Stromal cell of bone marrow (primary cell): ENCODE measurements at regions not wholly inside any gene's neighbourhood (a gene's known extent, or its start where the extent isn't known, plus 50 kb on each side); places are given as distances from the start of the nearest gene placed in this dataset.

ENCODE experiments used
- DNase-seq: peaks from one replicate; pipeline ENCODE4 v3.0.0-alpha.2; 2012; ENCODE audit warnings: low read depth

DNA sequence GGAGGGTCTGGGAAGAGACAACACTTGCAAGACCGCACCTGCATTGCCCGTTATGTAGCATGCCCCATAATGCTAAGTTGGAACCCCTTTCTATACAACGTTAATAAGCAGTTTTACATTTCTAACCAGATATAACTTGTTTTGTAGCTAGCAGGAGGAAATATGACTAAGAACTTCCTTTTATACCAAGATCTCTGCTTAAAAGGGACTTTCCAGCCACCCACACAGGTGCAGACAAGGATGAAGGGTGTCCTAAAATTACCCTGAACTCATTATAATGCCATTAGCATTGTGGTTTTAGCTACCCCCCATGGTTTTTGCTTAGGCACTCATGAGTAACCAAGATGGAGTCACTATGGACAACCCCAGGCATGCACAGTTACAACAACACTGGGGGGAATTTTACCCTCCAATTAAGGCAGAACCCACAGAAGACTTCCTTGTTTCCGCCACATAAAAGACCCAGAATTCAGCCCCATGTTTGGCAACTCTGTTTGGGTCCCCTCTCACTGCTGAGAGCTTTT, 362.8 kb downstream of the CBLN2 start:
- no peak for DNase-seq

DNA sequence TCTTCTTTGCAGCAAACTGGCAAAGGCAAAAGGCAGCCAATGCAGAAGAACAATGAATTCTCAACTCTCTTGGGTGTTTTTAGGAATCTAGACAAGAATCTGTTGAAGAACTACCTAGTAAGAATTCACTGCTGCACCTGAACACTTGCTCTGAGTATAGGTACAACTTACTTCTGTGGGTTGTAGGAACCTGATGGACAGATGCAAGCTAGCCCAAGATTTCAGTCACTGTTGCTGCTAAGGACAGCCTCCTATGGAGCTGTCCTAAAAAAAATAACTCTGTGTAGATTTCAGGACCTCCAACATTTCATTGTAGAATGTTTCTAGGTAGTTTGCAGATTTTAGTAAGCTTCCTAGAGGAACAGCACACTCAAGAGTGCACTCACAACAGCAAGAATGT, 363.5 kb downstream of the CBLN2 start:
- no peak for DNase-seq

DNA sequence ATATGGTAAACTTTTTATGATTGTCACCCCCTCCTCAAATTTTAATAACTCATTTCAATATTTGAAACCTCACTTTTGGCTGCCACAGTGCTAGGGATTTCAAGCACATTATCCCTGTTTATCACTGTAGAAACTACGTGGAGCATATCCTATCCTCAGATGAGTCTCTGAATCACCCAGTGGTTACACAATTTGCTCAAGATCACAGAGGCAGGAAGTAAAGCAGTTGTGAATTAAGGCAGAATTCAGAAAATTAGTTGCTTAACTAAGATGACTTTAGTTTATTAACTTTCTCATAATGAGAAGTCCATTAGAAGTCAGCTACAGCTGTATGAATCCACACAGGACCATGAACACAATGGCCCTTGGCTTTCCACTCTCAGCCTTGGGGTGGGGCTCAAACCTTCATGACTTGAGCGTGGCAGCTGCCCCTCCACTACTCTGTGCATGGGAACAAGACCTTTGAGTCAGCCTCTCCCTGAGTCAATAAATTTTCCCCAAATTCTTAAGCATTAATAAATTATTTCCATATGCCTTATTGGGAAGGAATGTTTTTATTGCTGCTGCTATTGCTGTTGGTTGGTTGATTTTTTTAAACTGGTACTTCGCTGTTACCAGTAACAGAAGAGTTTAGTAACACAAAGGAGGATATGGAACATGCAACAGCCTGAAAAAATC, 369.0 kb downstream of the CBLN2 start:
- no peak for DNase-seq

DNA sequence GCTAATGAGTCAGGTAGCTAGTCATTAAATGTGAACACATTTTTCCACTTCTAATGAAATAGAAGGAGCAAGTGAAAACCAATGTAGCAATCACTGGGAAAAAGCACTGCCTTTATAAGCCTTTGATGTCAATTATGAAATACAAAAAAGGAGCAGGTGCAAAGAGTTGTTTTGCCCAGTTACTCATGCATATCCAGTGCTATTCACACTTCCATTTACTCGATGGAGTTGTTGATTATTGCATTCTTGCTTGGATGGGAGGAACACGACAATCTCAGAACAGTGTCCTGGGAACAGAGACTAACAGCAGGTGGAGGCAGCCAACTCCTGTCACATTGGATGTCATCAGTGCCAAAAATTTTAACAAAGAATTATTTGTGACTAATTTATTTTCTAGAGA, 372.5 kb downstream of the CBLN2 start:
- no peak for DNase-seq

DNA sequence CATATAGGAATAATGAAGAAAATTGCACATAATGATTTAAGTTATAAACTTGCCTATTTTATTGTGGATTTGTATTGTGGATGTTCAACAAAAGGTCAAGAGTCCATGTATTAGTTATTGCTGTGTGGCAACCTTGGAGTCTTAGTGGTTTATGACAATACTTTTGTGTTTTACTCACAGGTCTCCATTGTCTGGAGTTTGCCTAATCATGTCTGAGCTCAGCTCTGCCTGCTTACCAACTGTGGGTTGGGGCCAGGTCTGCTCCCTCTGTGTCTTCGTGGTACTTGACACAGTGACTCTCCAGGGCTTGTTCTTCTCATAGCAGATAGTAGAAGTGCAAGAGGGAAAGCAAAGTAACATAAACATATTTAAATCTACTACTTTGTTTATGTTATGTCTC, 382.5 kb downstream of the CBLN2 start:
- no peak for DNase-seq

DNA sequence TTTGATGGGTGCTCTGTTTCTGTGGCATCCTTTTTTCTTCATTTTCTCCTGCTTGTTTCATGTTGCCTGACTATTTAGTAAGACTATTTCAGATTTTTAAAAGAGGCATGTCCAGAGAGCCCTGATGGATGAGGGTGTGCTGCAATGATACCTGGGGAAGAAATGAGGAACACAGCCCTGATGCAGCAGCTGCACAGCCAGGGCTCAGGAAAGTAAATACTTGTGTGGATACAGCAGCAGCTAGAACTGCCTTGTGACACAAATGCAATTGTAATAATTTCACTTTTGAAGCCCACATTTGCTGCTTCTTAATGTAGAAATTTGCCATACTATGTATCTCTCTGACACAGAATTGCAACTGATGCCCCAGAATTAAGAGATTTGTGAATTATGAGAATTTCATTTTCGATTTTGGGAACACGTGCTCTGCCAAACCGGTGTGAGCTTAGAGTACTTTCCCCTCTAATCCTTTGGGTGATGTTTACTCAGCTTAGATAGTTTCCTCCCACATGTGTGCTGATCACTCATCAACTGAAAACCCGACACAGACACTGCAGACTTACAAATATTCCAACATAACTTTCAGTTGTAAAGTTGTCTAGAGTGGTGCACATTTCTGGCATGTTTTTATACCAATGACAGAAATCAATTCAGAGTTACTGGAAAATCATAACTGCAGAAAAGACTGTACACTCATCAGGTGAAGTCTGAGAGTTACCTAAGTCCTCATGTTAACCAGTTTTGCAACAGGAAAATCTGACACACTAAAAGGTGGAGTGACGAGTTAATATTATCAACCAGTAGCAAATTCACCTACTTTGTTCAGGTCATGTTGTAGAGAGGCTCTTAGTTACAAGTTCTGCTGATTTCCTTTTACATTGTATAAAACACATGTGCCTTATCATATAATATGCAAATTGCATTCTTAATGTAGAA, 383.4 kb downstream of the CBLN2 start:
- DNase-seq: no peak

DNA sequence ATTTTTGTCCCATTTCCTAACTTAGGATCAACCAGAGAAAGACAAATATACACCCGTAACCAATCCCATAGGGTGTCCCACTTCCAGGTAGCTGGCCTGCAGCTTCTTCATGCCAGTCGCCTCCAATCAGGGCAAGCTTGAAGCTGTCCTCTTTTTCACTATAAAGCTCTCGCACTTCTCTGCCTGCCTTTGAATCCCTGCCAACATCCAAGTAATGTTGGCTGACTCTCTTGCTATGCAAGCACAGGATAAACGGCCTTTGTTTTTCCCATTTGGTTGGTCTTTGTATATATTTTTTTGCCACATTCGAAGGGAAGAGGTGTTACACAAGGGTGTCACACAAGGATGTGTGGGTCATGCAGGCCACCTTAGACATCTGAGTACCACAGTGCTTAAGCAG, 388.8 kb downstream of the CBLN2 start:
- no peak for DNase-seq

DNA sequence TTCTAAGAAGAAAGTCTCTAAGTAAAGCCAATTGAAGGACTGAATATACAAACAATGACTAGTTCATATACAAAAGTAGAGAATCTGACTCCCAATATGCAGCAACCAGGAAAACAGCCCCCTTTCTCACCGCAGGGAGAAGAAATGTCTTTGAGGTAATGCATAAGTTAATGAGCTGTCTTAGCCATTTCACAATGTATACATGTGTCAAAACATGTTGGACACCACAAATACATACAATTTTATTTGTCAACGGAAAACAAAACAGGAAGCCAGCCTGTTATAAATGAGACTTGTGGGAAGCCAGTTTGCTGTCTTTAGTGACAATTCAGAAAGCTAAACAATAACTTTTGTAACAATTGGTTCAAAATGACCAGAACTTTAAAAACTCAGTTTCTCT, 389.2 kb downstream of the CBLN2 start:
- no peak for DNase-seq

DNA sequence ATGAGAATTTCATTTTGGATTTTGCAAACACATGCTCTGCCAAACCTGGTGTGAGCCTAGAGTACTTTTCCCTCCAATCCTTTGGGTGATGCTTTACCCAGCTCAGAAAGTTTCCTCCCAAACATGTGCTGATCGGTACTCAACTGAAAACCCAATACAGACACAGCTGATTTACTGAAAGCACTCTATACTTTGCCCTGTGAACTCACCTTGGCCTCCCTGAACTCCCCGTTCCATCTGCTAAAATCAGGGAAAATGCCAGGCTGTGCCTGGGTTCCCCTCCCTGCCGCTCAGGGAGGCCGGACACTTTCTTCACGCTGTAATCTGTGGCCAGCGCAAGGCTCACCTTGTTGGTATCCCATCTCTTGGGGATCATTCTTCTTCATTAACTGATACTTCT, 391.2 kb downstream of the CBLN2 start:
- DNase-seq: no peak

DNA sequence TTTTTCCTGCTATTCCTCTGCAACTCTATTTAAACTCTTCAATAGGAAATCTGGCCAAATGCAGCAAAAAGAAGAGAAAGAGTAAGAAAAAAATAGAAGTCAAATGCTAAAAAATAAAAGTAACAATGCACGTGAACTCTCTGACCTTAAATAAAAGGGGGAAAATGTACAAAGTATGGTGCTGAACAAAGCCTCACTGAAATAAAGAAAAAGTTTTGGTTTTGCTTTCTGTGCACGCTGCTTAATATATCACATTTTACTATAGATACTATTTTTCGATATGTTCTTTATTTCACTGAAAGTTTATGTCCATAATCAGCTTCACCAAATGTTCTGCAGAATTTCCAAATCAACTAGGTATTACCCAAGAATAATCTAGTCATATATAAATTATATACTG, 396.3 kb downstream of the CBLN2 start:
- no peak for DNase-seq

DNA sequence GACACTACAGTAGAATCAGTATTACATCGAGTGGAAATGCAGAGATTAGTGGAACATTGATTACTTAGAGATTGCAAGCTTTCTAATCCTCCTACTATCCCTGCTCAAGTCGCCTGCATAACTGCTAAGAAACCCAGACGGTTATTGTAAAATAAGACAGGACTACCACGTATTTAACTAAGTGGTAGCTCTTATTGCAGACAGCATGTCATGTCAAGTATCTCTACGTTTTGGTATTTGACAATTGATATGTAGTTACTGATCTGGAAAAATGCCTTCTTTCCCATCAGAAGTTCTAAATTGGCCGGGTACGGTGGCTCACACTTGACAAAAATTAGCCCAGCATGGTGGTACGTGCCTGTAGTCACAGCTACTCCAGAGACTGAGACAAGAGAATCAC, 404.1 kb downstream of the CBLN2 start:
- no peak for DNase-seq

DNA sequence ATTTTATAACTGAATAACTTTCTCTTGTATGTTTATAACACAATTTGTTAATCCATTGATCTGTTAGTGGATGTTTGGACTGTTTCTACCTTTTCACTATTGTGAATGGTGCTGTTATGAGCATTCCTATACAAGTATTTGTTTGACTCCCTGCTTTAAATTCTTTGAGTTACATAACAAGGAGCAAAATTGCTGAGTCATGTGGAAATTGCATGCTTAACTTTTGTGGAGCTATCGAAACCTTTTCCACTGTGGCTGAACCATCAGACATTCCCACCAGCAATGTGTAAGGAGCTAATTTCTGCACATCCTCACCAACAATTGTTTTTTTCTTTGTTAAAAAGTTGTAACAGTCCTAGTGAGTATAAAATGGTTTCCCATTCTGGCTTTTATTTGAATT, 415.5 kb downstream of the CBLN2 start:
- no peak for DNase-seq

DNA sequence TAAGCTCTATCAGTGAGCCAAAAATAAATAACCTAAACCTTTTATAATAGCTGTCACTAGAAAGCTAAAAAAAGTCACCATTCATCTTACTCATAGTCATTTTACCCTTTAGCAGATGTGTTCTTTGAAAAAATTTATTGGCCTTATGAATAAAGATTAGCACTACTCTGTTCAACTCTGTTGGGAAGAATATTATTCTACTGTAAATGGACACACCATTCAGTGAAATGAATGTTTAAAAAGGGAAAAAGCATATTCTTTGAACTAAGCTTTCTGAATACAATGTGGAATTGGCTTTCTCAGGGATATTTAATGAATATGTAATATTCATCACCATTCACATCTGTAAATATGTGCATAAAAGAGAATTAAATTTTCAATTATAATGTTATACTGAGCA, 422.0 kb downstream of the CBLN2 start:
- no peak for DNase-seq

DNA sequence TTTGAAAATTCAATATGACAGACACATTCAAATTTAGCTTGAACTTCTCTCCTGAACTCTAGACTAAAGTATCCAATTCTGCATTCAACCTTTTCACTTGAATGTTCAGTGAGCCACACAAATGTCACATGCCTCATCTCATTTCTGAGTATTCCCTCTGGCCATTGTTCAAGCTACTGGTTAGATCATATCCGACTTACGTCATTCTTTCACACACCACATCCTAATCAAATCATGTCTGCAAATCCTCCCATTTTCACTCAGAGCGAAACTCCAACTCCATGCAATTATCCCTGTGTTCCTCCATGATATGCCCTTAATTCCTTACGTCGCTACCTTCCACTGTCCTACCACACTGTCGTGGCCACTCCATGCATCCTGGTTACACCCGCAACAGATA, 425.1 kb downstream of the CBLN2 start:
- DNase-seq: no peak

DNA sequence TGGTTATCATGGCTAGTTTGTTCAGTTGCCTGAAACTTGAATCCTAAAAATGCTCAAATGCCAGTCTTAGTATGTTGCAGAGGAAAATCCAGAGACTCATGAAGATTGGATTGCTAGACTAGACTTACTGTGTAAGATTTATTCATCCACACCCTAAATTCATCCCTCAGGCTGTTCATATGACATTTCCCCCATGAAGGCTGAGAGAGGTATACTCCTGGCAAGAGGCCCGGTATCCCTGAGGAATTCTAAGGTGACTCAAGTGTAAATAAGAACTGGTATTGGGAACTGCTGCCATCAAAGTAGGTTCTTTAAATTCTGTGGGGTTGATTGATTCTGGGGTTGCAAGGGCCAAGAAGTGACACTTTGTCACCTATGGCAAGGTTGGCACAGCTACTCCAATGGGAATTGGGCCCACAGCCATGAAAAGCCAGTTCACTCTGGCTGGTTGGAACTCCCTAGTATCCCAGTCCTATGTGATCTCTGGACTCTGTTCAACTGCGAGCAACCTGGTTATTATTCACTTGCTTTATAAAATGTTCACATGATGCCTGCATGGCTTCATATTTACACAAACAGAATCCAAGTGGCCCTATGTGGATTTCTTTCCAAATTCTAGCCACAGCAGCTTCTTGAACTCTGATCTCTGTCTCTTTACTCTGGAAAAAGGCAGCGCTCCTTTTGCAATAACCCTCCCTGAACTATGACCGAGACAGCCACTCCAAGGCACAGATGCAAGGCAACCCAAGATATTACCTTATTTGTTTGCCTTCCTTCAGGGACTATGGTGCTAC, 429.1 kb downstream of the CBLN2 start:
- DNase-seq: no peak

DNA sequence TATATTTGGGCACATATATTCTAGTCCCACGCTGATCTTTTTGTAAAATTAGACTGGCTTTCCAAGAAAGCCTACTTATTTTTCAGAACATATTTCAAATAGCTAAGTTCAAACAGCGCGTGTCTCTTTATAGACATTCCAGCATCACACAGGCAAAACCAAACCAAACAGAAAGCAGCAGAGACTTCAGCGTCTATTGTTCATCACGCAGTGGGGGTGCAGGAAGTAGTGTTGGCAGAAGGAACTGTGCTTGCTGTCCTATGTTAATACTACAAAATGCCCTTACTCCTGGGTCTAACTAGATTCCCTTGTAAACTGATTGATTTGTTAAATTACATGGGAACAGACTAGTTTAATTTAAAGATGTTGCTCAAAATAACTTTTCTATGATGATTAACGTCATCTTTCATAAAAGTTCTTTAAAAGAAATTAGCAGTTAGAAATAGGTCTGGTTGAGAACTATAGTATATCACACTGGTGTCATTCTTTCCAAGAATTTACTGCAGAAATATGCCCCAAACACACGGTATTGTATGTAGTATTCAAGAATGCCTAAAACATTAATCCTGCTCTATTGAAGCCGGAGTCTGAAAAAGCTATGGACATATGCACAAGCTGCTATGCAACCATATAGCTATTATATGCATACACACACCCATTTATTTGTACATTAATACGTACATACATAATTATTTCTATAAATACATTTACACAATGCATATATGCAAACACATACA, 436.3 kb downstream of the CBLN2 start:
- no peak for DNase-seq

DNA sequence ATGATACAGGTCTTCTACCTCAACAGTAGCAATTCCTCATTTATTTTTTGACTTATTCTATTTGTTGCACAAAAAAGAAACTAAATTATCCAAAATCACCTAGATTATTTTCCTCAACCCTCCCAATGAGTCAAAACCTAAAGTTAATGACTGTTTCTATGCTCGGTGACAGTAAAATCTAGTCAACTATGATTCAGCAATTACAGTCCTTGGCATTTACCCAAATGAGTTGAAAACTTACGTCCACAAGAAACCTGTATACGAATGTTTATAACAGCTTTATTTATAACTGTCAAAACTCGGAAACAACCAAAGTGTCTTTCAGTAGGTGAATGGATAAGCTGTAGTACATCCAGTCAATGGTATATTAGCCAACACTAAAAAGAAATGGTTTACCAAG, 439.3 kb downstream of the CBLN2 start:
- DNase-seq: no peak

DNA sequence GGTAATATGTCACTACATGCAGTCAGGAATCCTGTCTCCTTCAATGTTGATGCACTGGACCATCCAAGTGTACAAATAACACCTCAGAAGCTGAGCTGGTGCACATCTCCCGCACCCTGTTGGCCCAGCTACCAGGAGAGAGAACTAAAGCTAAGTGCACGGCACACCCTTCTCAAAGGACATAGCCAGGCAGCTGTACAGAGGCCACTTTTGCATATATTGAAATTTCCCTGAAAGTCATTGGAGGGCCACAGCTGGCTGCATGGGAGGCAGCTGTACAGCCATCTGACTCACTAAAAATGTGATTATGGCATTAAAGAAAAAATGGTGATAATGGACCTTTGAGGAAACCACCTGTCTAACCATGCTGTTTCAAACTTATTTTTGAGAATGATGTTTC, 441.7 kb downstream of the CBLN2 start:
- no peak for DNase-seq

DNA sequence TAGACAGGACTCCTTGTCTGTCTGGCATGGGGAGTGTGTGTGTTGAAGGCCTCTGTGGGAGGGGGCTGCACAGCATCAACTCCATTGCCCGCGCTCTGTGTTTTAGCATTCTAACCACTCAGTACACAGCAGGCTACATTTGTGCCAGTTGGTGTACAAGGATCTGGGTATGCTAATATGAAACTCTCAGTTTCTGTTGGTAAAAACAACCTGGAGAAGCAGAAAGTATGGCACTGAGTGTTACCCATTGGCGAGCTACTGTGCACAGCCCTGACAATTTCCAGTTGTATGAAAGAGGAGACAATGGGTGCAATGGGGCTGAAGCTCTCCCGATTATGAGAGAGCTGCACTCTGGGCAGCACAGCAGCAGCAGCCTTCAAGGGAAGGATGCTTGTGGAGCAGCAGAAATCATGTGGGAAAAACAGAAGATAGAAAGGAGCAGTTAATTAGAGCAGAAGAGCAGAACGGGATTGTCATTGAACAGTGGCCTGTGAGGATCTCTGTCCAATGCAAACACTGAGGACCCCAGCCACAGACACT, 443.6 kb downstream of the CBLN2 start:
- no peak for DNase-seq

DNA sequence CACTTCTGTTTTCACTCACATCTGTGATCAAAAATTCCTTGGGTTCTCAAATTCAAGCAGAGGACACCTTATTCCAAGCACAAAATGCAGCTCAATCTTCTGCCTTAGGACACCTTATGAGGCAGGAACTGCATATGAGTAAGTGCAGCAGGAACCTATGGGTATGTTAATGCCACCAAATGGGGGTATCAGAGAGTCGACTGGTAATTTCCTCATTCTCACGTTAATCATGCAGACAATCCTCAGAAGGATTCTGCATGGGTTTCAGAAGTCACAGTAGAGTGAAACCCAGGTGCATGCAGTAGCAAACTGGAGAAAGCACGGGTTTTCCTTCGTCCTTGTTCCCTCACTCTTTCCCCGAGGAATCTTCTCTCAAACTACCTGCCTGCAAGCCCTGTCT, 452.8 kb downstream of the CBLN2 start:
- DNase-seq: no peak

DNA sequence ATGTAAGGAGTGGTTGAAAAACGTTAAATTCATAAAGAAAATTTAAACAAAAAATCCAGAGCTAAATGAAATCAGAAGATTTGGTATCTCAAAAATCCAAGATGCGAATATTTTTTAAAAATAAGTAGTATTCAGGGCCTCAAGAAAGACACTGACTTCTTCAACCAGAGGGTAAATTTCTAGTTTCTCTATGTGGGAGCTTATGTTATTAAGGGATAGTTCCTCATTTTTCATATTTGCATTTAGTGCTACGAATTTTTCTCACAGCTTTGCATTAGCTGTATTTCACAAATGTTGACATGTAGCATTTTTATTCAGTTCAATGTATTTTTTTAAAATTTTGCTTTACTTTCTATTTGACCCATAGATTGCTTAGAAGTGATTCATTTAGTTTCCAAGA, 454.7 kb downstream of the CBLN2 start:
- DNase-seq: no peak

DNA sequence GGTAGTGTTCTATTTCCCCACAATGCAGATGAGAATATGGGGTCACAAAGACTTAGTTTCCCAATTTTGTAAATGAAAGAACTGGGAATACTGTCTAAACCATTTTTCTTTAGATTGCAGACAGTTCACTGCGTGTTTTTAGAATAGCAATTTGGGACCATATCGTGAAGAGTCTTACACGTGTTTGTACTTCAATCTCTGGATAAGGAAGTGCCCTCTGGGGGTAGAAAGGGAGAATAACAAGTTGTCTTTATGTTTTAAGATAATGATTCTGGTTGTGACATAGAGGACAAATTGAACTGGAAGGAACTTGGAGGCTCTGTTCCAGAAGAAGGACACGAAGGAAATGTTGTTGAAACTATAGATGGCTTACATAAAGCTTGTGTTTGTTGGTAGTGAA, 457.7 kb downstream of the CBLN2 start:
- no peak for DNase-seq
